ENCODE measurements at regions not wholly inside any gene's neighbourhood (a gene's known extent, or its start where the extent isn't known, plus 50 kb on each side); places are given as distances from the start of the nearest gene placed in this dataset.
"Not testable (repeated sequence)": the region's sequence is repeated elsewhere in the genome, so short reads cannot be mapped to it uniquely, and the experiment has no call there.

DNA sequence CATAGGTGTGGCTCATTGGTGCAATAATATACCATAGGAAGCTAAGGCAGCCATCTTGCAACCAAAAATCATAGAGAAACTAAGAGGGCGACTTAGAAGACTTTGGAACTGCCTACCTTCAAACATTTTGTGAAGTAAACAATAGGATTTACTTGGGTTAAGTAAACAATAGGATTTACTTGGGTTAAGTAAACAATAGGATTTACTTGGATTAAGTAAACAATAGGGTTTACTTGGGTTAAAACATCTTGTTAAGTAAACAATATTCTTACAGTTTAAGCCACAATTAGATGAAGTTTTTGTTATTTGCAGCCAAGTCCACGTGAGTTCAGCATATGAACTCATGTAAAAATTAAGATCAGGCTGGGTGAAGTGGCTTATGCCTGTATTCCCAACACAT is 722.4 kb upstream of the AUTS2 start:
- no peak for DNase-seq

DNA sequence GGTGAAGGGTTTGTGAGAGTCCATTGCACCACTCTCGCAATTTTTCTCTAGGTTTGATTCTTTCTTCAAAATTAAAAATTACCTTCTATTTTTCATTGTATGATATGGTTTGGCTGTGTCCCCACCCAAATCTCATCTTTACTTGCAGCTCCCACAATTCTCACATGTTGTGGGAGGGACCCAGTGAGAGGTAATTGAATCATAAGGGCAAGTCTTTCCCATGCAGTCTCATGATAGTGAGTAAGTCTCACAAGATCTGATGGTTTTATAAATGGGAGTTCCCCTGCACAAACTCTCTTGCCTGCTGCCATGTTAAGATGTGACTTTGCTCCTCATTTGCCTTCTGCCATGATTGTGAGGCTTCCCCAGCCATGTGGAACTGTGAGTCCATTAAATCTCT is 711.2 kb upstream of the AUTS2 start:
- DNase-seq: not testable (repeated sequence)

DNA sequence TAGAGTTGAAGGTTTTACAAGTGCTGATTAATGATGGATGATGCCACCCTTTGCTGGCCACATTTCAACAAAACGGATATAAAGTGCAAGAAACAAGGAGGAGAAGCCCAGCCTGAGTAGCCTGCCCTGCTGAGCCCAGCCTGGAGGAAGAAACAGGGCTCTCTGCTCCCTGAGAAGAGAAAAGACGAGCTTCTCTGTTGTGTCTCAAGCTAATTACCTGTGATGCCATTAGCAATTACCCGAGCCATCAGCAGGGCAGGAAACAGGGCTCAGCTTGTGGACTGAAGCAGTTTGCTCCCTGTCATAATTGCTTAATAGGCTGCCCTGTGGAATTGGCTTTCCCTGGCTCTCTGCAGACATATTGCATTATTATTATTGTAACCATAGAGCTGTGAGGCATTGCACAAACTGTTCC is 709.3 kb upstream of the AUTS2 start:
- DNase-seq: no peak

DNA sequence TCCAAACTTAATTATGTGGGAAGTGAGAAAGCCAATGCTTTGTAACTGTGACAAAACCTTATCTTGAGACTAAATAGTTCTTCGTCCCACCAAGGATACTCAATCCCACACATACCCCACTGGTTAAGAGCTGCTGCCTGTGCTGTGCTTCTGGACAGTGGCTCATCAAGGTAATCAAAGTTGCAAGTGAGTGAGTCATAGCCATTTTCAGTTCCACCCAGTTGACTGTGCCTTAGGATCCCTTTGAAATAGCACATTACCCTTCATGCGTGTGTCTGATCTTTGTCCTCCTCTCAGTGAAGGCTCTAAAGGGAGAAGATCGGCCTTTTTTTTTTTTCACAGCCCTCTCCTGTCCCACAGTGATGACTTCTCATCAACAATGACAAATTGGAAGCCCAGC is 706.0 kb upstream of the AUTS2 start:
- DNase-seq: no peak

DNA sequence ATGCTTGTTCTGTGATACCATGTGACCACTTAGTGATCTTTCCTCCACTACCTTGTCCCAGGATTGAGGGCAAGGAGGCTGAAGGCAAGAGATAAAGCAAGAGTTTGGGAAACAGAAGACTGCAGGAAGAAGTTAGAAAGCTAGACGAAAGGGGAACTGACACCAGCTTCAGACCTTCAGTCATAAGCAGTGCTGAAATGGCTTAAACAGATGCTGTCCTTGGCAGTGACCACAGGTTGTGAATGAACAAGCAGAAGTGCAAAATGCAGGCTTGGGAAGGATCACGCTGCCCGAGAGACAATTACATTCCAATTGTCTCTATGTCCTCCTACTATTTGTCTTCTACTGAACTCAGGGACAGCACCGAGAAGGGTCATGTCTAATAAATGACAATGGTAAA is 704.9 kb upstream of the AUTS2 start:
- no peak for DNase-seq

DNA sequence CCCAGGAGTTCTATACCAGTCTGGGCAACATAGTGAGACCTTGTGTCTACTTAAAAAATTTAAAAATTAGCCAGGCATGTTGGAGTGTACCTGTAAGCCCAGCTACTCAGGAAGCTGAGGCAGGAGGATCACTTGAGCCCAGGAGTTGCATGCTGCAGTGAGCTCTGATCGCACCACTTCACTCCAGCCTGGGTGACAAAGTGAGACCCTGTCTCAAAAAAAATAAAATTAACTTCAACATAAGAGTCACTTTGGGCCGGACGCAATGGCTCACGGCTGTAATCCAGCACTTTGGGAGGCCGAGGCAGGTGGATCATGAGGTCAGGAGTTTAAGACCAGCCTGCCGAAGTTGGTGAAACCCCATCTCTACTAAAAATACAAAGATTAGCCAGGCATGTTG is 699.1 kb upstream of the AUTS2 start:
- not testable (repeated sequence) for DNase-seq

DNA sequence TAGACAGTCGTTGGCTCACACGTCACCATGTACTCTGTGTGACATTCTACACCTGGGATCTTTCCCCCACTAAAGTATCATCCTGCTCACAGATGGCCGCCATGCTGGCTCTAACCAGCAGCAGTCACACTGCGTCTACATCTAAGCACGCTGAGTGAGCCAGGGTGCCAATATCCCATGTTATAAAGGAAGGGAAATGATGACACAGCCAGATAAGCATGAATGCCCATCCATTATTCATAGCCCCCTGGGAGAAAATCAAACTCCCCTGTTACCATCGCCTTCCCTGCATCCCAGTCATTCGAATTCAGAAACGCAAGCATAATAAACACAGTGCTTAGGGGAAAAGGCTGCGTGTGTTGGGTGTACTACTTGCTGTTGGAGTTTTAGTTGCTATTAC is 698.2 kb upstream of the AUTS2 start:
- no peak for DNase-seq

DNA sequence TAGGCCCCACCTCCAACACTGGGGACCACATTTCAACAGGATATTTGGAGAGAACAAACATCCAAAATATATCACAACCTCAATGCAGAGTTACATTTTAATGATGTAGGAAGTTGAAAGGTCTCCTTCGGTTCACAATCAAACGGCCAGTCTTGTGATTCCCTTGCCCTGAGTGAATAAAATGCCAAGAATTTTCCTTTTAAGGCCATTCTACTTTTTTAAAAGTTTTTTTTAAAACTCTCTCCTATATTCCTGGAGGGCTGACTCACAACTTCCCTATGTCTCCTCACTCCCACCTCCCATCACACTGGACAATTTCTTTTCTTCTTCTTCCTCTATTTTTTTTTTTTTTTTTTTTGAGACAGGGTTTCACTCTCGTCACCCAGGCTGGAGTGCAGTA is 693.6 kb upstream of the AUTS2 start:
- no peak for DNase-seq

DNA sequence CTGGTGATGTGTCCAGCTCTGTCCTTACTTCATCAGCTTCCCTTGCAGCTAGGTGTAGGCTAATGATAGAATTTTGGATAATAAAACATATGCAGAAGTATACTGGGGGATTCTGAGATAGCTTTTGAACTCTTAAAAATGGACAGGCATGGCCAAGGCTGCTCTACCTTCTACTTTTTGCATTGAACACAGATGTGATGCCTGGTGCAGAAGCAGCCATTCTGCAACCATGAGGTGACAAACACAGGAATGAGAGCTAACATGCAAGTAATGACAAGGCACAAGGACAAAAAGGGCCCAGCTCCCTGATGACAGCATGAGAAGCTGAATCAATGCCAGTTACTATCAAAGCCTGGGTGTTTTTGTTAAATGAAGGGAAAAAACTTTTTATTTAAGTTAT is 686.5 kb upstream of the AUTS2 start:
- no peak for DNase-seq

DNA sequence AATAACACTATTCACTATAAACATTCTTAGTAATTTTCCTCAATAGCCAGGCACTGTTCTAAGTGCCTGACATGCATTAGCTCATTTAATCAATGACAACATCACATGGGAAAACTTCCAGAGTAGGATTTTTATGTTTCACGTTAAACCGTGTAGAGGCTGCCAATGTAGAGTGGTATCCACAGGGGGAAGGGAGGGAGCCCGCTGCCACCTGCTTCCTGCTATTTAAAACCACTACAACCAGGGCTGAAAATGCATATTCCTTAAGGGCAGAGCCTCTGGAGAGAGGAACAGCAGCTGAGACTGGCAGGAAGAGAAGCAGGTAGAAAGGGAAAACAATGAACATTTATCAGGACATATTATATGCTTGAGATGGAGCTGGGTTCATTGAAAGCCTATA is 684.3 kb upstream of the AUTS2 start:
- no peak for DNase-seq

DNA sequence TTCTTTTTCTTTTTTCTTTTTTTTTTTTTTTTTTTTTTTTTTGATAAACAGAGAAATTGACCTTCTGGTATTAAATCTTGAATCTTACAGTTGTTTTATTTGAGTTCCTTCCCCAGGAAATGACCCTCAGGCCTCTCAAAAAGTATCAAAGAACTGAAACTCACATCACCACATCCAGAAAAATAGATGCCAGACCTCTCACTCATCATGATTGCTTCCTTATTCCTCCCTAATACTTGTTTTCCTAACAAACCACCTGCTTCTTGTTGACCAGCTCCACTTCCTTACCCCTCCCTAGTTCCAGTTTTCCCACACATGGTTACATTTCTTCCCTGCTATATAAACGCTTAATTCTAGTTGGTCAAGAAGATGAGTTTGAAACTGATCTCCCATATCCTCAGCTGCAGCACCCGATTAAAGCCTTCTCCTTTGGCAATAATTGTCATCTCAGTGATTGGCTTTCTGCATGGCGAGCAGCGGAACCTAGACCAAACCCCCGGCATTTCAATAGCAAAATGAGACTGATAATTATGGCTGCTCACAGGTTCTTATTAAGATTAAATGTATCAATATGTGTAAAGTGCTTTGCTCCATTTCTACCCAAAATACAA is 681.1 kb upstream of the AUTS2 start:
- DNase-seq: no peak

DNA sequence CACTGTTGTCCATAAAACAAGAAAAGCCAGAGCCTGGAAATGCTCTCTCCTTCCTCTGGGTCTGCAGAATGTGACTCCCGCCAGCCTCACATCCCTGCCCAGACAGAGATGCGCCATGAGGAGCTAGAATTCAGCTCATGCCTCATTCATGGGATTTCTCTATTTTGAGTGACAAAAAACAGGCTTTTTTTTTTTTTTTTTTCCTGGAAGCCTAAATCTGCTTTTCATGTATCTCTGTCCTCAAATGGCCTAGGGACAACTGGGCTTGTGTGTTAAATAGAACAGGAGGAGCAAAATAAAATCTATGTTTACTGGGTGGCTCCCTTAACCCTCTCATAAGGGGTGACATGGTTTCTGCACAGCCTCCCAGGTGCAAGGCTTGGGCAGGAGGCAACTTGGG is 679.7 kb upstream of the AUTS2 start:
- no peak for DNase-seq

DNA sequence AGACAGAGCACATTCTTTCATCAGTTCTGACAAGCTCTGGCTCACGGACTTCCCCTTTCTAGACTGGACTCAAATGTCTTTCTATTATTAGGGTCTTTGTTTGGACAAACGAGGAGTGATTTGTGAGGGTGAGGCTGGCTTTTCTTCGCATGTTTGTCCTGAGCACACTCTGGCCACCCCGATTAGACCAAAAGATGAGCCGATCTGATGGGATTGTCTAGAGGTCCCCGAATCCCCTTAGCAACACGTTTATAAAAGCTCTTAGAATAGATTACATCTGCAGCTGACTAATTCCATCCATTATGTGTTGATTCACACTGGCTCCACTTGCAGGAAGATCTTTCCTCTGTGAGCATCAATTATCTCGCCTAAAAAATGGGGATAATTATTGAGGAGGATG is 675.4 kb upstream of the AUTS2 start:
- DNase-seq: no peak

DNA sequence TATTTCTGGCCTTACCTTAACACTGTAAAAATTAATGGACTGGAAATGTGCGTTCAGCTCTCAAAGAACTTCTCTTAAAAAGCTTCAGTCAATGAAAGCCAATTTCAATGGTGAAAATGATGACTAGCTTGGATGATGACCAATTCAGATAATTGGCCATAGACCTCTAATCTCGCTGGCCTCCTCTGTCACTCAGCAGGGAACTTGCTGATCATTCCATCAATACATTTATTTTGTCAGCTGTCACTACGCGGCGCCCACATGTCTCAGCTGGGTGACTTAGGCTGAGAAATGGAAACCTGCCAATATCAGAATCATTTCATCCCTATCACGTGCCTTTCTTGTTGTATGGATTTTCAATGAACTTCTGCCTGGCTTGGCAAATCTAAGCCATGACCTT is 673.0 kb upstream of the AUTS2 start:
- no peak for DNase-seq

DNA sequence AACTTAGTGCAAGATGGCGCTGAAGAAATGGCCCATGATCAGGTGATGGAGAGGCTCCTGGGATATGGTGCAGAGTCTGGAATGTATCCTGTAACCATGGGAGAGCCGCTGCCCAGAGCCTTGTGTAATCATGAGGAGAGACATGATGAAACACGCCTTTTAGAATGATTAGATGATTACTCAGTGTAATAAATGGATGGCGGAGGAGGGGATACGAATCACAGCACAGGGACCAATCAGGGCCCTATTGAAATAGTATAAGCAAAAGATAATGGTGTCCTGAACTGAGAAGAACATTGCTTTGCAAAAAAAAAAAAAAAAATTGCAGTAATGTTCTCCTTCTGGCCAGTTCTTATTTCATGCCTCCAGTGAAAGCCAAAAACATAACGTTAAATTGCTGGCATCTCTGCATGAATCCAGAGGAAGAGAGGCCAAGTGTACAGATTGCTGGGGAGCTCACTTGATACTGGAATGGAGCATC is 668.5 kb upstream of the AUTS2 start:
- peak; percentile 20 for DNase-seq

DNA sequence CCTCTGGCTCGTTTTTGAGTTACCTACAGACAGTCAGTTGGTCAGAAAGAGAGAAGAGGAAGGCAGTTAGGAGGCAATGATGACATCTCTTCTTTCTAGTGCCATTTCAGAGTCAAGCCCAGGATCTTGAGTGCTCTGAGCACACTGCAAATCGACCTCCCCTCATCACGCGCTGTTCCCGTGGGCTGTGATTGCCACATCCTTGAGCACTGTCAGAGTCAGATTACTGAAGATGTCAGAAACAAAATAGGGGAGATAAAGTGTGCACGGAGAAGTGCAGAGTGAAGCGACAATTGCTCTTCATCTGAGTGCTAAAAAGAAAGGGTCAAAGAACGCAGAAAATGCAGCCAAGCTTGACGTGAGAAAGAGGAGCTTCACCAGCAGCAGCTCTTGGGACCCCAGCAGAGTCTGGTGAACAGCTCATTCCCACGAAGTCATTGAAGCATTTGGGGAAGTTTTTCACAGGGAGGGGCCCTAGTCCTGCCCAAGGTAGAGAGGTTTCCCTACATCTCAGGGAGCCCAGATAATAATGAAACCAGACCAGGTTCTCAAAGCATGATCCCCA is 661.7 kb upstream of the AUTS2 start:
- no peak for DNase-seq

DNA sequence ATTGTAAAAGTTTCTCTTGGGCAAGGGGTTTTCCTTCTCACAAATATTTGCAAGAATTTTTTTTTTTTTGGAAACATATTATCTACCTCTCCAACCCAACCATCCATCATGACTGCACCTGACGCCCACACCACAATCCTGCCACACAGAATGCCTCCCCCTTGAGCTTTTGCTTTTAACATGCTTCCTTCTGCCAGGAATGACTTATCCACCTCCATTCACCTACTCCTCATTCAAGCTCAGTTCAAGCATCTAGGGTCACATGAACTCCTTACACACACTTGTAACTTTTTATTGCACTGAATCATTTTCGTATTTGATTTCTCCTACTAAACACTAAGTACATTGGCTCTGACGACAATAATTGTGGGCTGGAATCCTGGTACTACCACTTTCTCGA is 660.1 kb upstream of the AUTS2 start:
- DNase-seq: no peak

DNA sequence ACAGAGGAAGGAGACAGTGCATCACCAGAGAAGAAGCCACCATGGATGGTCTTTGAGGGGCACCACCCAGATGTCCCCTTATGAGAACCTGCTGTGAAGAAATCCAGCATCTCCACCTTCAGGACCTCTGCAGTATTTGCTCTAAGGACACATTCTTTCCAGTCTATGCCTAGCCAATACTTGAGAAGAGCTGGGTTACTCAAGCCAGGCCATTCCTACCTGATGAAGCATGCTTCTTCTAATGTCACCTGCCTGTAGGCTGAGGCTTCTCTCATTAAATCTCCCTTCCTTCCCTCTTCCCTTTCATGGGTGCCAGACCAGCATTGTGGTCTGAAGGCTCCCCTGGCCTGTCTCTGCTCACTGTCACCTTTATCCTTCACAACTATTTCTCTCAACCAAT is 654.5 kb upstream of the AUTS2 start:
- no peak for DNase-seq

DNA sequence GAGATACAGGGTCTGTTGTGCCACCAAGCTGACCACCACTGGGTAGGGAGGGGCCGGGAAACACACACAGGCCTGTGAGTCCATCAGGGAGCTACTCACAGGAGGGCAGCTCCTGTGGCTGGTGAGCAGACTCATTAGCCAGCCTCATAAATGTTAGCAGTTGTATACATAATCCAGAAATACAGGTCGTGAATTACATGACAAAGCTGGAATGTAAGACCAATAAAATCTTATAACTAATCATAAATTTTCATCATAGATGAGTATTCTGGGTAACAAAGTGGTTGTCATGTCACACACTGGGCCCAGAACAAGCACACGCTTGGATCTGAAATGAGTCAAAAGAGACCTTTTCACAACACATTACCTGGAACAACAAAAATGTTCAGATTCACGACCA is 642.6 kb upstream of the AUTS2 start:
- no peak for DNase-seq

DNA sequence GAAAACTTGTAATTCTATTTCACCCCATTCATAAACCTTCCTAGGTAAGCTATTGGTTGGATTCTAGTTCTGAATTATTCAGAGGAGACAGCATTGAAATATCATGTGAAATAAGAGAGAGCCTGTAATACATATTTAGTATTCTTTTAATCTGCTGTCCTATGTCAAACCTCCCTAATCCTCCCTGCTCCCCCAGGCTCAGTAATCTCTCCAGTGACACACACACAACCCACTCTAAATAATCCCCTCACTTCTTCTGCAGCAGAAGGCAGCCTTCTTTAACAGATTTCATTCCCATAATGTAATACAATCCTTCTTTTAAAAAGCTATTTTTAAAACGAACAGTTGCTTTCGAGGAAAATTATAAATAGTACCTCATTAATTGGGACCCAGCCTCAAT is 639.7 kb upstream of the AUTS2 start:
- no peak for DNase-seq

DNA sequence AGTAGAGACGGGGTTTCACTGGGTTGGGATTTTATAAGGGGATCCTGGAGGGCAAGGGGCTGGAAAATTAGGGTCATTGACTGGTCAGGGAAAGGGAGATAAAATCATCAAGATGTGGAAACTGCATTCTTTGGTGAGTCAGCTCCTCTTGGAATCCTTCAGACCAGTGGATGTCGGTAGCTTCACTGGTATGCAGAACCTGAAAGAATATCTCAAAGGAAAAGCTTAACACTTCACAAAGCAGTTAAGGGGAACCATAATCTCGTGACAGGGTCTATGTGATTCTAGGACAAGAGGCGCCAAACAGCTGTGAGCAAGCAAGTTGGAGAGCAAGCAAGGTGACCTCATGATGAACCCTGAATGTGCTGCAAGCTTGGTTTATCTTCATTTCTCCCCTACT is 634.7 kb upstream of the AUTS2 start:
- no peak for DNase-seq

DNA sequence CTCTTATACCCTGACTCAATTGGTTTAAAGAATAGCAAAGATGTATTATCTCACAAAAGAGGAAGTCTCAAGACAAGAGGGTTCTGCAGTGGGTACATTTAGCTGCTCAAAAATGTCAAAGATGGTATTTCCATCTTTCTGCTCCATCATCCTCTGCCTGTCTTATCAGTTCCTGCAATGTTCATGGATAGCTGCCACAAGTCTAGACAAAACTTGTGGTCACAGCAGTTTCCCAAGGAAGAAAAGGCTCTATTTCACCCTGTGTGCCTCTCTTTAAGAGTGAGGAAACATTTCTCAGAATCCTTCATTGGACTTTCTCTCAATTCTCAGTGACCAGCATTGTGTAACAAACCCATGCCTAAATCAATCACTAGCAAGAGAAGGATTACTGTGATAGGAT is 634.2 kb upstream of the AUTS2 start:
- DNase-seq: no peak

DNA sequence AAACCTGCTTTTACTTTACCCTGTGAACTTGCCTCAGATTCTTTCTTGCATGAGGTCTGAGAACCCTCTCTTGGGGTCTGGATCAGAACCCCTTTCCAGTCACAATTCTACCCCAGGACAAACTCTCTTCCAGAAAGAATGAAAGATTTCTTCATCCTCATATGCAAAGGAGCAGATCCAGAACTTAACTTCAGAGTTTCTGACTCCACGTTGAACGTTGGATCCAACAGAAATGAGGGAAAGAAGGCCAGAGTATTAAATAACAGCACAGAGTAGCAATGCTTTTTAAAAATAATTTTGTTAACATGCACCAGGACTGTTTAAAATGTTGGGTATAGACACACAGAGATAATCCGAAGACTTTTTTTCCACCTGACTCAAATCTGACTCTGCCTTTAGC is 632.9 kb upstream of the AUTS2 start:
- no peak for DNase-seq

DNA sequence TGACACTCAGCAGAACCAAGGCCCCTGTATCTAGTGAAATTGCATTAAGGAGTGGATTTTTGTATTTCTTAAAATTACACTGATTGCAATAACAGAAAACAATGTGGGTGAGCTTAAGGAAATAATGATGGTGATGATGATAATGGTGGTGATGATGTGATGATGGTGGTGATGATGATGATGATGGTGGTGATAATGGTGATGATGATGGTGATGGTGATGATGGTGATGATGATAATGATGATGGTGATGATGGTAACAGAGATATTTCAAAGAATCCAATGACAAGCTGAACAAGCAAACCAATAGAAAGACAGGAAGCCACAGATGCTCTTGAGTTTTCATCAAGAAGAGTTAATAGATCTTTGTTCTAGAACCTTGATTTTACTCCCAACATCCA is 630.7 kb upstream of the AUTS2 start:
- no peak for DNase-seq

DNA sequence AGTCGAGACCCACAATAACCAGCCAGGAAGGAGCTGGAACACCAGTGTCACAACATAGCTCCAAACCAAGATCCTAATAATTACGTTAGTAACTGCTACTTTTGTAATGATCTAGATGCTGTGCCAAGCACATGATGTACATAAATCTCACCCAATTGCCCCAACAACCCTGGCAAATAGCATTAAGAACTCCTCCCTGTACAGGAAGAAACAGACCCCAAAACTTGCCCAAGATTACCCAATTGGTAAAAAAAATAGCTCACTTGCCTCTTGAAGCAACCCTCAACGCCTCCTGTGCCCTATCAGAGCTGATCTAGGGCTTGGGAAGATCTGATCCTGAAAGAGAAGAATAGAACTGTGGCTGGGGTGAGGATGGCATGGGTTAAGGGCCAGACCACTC is 628.7 kb upstream of the AUTS2 start:
- DNase-seq: no peak

Data from DMS 273 treated with DMSO at 0.1 percent for 48 hours (cell line).